H9 (cell line): ENCODE measurements at regions not wholly inside any gene's neighbourhood (a gene's known extent, or its start where the extent isn't known, plus 50 kb on each side); places are given as distances from the start of the nearest gene placed in this dataset.

ENCODE experiments used
- DNase-seq: peaks from one replicate; pipeline ENCODE4 v3.0.0-alpha.2; 2017
- H2AFZ ChIP-seq: one replicate; pipeline ENCODE4 v1.6.1; 2013; ENCODE audit warnings: mild to moderate bottlenecking, low read length, control low read depth, moderate library complexity
- H2AK5ac ChIP-seq: 2 replicates; pipeline ENCODE4 v1.6.1; 2013; ENCODE audit warnings: low read length, control low read depth, mixed read lengths; ENCODE audit not compliant: insufficient read length
- H2BK120ac ChIP-seq: one replicate; pipeline ENCODE4 v1.6.1; 2013; ENCODE audit warnings: low read depth, mild to moderate bottlenecking, low read length, control low read depth, inconsistent platforms; ENCODE audit not compliant: poor library complexity, severe bottlenecking
- H2BK12ac ChIP-seq: 2 replicates; pipeline ENCODE4 v1.6.1; 2013; ENCODE audit warnings: low read length, control low read depth, mixed read lengths, low read depth; ENCODE audit not compliant: insufficient read length
- H2BK15ac ChIP-seq: 2 replicates; pipeline ENCODE4 v1.6.1; 2013; ENCODE audit warnings: low read depth, low read length, control low read depth
- H2BK20ac ChIP-seq: one replicate; pipeline ENCODE4 v1.6.1; 2013; ENCODE audit warnings: low read depth, mild to moderate bottlenecking, low read length, control low read depth, inconsistent platforms; ENCODE audit not compliant: poor library complexity, severe bottlenecking
- H2BK5ac ChIP-seq: 2 replicates; pipeline ENCODE4 v1.6.1; 2013; ENCODE audit warnings: low read length, control low read depth, mixed read lengths; ENCODE audit not compliant: insufficient read length
- H3K14ac ChIP-seq: 2 replicates; pipeline ENCODE4 v1.6.1; 2013; ENCODE audit warnings: low read length, control low read depth; ENCODE audit not compliant: insufficient read depth
- H3K18ac ChIP-seq: 2 replicates; pipeline ENCODE4 v1.6.1; 2013; ENCODE audit warnings: low read depth, mild to moderate bottlenecking, mixed read lengths, low read length, control low read depth; ENCODE audit not compliant: insufficient read length
- H3K23ac ChIP-seq: 2 replicates; pipeline ENCODE4 v1.6.1; 2013; ENCODE audit warnings: low read length, control low read depth, mixed read lengths, low read depth; ENCODE audit not compliant: insufficient read length
- H3K23me2 ChIP-seq: 2 replicates; pipeline ENCODE4 v1.6.1; 2013; ENCODE audit warnings: low read depth, mild to moderate bottlenecking, mixed read lengths, low read length, control low read depth; ENCODE audit not compliant: insufficient read length, poor library complexity, severe bottlenecking
- H3K27ac ChIP-seq: 2 replicates; pipeline ENCODE4 v1.5.1; 2013; ENCODE audit warnings: low read length, control low read depth, mixed read lengths, low read depth; ENCODE audit not compliant: insufficient read length
- H3K27me3 ChIP-seq: 2 replicates; pipeline ENCODE4 v1.6.1; 2013; ENCODE audit warnings: low read length, control low read depth, inconsistent platforms; ENCODE audit not compliant: insufficient read depth
- H3K4ac ChIP-seq: 2 replicates; pipeline ENCODE4 v1.6.1; 2013; ENCODE audit warnings: low read depth, mild to moderate bottlenecking, control low read depth, inconsistent platforms, low read length, moderate library complexity
- H3K4me1 ChIP-seq: 2 replicates; pipeline ENCODE4 v1.6.1; 2013; ENCODE audit warnings: low read length, control low read depth, inconsistent platforms; ENCODE audit not compliant: insufficient read depth
- H3K4me2 ChIP-seq: 2 replicates; pipeline ENCODE4 v1.6.1; 2013; ENCODE audit warnings: low read length, control low read depth, mixed read lengths; ENCODE audit not compliant: insufficient read length, insufficient read depth
- H3K56ac ChIP-seq: 2 replicates; pipeline ENCODE4 v1.6.1; 2013; ENCODE audit warnings: low read depth, mild to moderate bottlenecking, mixed read lengths, low read length, control low read depth; ENCODE audit not compliant: insufficient read length
- H3K79me1 ChIP-seq: 2 replicates; pipeline ENCODE4 v1.6.1; 2013; ENCODE audit warnings: low read depth, mild to moderate bottlenecking, moderate library complexity, low read length, control low read depth, inconsistent platforms; ENCODE audit not compliant: insufficient read depth, poor library complexity, severe bottlenecking
- H3K79me2 ChIP-seq: 2 replicates; pipeline ENCODE4 v1.6.1; 2013; ENCODE audit warnings: low read length, control low read depth, inconsistent platforms; ENCODE audit not compliant: insufficient read depth
- H3K9ac ChIP-seq: 2 replicates; pipeline ENCODE4 v1.6.1; 2013; ENCODE audit warnings: low read length, control low read depth, mixed read lengths; ENCODE audit not compliant: insufficient read length; ENCODE audit errors: extremely low read depth
- H3K9me3 ChIP-seq: one replicate; pipeline ENCODE4 v1.6.1; 2013; ENCODE audit warnings: low read depth, low read length, inconsistent platforms; ENCODE audit not compliant: control insufficient read depth
- H3T11ph ChIP-seq: one replicate; pipeline ENCODE4 v1.6.1; 2013; ENCODE audit warnings: mild to moderate bottlenecking, low read length, control low read depth, inconsistent platforms
- H4K20me1 ChIP-seq: one replicate; pipeline ENCODE4 v1.6.1; 2013; ENCODE audit not compliant: control insufficient read depth, insufficient read length, insufficient read depth
- H4K5ac ChIP-seq: 2 replicates; pipeline ENCODE4 v1.6.1; 2013; ENCODE audit warnings: low read depth, mild to moderate bottlenecking, mixed read lengths, low read length, control low read depth; ENCODE audit not compliant: insufficient read length
- H4K8ac ChIP-seq: replicated peaks from 2 replicates; pipeline ENCODE4 v1.6.1; 2013; ENCODE audit warnings: low read length, control low read depth, mixed read lengths, low read depth; ENCODE audit not compliant: insufficient read length
- H4K91ac ChIP-seq: 2 replicates; pipeline ENCODE4 v1.6.1; 2013; ENCODE audit warnings: low read depth, mild to moderate bottlenecking, moderate library complexity, mixed read lengths, low read length, control low read depth; ENCODE audit not compliant: insufficient read length
- H3K27ac Mint-ChIP-seq, 3 experiments: 2 replicates in 2 of 3; 3 replicates in 1 of 3; pipeline ENCODE4 v1.8.0; 2020 to 2021; ENCODE audit warnings: mixed read lengths in 3 of 3, mild to moderate bottlenecking in 1 of 3, moderate library complexity in 1 of 3
- H3K27me3 Mint-ChIP-seq: 2 replicates; pipeline ENCODE4 v1.8.0; 2021; ENCODE audit warnings: low read depth, mild to moderate bottlenecking, moderate library complexity, mixed read lengths
- H3K36me3 Mint-ChIP-seq, 3 experiments: 2 replicates in 2 of 3; 3 replicates in 1 of 3; pipeline ENCODE4 v1.8.0; 2020 to 2021; ENCODE audit warnings: low read depth in 3 of 3, mixed read lengths in 3 of 3; ENCODE audit not compliant: insufficient read depth in 1 of 3
- H3K4me1 Mint-ChIP-seq, 2 experiments: 2 replicates each; pipeline ENCODE4 v1.8.0; 2020; ENCODE audit warnings: mixed read lengths in 2 of 2
- H3K4me3 Mint-ChIP-seq, 2 experiments: 2 replicates in 1 of 2; 3 replicates in 1 of 2; pipeline ENCODE4 v1.8.0; 2020 to 2021; ENCODE audit warnings: mild to moderate bottlenecking in 2 of 2, mixed read lengths in 2 of 2, moderate library complexity in 1 of 2
- H3K9me3 Mint-ChIP-seq, 2 experiments: 2 replicates in 1 of 2; 3 replicates in 1 of 2; pipeline ENCODE4 v1.8.0; 2020; ENCODE audit warnings: mild to moderate bottlenecking in 2 of 2, mixed read lengths in 2 of 2, moderate library complexity in 1 of 2
- WGBS: extraction: QIAGEN DNeasy Blood & Tissue Kit; methylation state at CpG from one replicate; pipeline ENCODE4 v1.1.7; 2013; ENCODE audit warnings: missing lambda C conversion rate, low lambda C conversion rate, mixed read lengths; ENCODE audit not compliant: insufficient read length; ENCODE audit errors: extremely low coverage; 5-methylcytosine and 5-hydroxymethylcytosine counted together
- TF ChIP-seq, protein P1 (sequence below): fragments of 200-600 bp; sonication (generic); conservative IDR thresholded peaks from 3 replicates; pipeline ENCODE4 v1.8.0; 2021; ENCODE audit warnings: antibody characterized with exemption, mild to moderate bottlenecking

DNA sequence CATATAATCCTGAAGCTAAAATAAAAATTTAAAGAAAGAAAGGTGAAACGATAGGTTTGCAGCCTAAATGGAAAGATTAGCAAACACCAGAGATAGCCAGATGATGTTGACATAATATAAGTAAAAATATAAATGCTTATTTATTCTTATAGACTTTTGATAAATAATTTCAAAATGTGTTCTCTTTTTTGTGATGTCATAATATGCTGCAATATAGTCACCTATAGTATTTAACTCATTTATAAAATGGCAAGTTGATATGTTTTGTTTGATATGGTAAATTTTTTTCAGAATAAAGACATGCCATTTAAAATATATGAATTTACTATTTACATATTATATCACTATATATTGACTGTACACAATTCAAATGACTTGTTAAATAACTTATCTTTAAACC is 813.4 kb downstream of the LRFN5 start:
- Histone ChIP-seq H3K4me1 (no peaks in the 10 kb centered on the region), H3K79me1 (no peaks in the 10 kb centered on the region), H4K5ac (no peak overlapping the region), H3K9me3 (no peaks in the 10 kb centered on the region), H3K23ac (no peak overlapping the region), H3K18ac (no peak overlapping the region), H2BK20ac (no peak overlapping the region), H3K14ac (no peak overlapping the region), H2BK120ac (no peak overlapping the region), H2BK15ac (no peak overlapping the region), H3T11ph (no peak overlapping the region), H2AFZ (no peak overlapping the region), H2AK5ac (no peak overlapping the region), H3K27me3 (no peaks in the 10 kb centered on the region), H3K56ac (no peak overlapping the region), H4K20me1 (no peaks in the 10 kb centered on the region), H3K4ac (no peak overlapping the region), H4K8ac (no peak overlapping the region), H3K9ac (no peak overlapping the region), H4K91ac (no peak overlapping the region), H3K27ac (no peak overlapping the region), H3K4me2 (no peak overlapping the region), H3K79me2 (no peaks in the 10 kb centered on the region), H2BK5ac (no peak overlapping the region), H3K23me2 (no peaks in the 10 kb centered on the region), H2BK12ac (no peak overlapping the region)
- Mint-ChIP-seq H3K4me3 (no peak overlapping the region), H3K27ac (no peak overlapping the region), H3K4me1 (no peaks in the 10 kb centered on the region), H3K36me3 (no peaks in the 10 kb centered on the region), H3K27me3 (no peaks in the 10 kb centered on the region), H3K9me3 (no peaks in the 10 kb centered on the region)
- no peak for DNase-seq
- WGBS: no CpG with 5 or more reads among the region's 1 CpG
- TF ChIP-seq, protein P1, sequence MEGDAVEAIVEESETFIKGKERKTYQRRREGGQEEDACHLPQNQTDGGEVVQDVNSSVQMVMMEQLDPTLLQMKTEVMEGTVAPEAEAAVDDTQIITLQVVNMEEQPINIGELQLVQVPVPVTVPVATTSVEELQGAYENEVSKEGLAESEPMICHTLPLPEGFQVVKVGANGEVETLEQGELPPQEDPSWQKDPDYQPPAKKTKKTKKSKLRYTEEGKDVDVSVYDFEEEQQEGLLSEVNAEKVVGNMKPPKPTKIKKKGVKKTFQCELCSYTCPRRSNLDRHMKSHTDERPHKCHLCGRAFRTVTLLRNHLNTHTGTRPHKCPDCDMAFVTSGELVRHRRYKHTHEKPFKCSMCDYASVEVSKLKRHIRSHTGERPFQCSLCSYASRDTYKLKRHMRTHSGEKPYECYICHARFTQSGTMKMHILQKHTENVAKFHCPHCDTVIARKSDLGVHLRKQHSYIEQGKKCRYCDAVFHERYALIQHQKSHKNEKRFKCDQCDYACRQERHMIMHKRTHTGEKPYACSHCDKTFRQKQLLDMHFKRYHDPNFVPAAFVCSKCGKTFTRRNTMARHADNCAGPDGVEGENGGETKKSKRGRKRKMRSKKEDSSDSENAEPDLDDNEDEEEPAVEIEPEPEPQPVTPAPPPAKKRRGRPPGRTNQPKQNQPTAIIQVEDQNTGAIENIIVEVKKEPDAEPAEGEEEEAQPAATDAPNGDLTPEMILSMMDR: no peak
